Activated naive CD4-positive, alpha-beta T cell (primary cell): ENCODE measurements at regions not wholly inside any gene's neighbourhood (a gene's known extent, or its start where the extent isn't known, plus 50 kb on each side); places are given as distances from the start of the nearest gene placed in this dataset.

Experiments used
- DNase-seq, 4 experiments: peaks; one replicate each; lab custom pipeline; 2025; lab: John Stamatoyannopoulos, UW

DNA sequence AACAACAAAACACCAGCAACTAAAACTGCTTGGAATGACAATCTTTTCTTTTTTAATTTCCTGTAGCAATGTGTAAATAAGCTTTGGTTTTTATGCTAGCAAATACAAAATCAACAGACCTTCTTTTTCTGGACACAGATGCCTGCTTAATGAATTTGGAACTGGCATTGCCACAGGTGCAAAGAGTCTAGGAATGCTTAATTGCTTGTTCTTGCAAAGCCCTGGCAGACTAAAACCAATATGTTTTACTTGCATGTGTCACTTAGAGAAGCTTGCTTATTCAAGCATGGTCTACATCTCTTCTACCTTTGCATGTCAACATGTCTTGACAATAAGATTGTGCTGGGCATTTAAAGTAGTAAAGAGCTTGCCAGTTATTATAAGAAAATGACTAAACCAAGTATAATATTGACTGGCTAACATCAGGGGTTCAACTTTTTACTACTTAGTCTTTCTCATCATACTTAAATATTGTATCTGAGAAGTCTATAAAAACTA, 656.7 kb upstream of the NDST4 start:
- DNase-seq = no peak

- no peak for DNase-seq
These were observed 656.0 kb upstream of the NDST4 start for GRCh38 chr4:115769396-115769795.

DNA sequence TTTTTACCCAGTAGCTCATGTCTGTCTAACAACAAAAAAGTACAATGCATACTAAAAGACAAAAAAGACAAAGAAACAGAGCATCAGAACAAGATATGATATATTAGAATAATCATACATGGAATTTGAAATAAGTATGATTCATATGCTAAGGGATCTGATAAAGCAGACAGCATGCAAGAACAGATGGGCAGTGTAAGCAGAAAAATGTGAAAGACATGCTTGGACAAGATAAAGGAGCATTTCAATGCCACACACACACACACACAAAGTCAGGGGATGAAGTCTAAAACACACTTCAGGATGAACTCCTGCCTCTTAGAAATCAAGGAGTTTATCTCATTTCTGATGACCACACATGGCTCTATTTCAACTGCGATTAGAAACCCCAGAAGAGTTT, 649.6 kb upstream of the NDST4 start:
- DNase-seq = no peak

DNA sequence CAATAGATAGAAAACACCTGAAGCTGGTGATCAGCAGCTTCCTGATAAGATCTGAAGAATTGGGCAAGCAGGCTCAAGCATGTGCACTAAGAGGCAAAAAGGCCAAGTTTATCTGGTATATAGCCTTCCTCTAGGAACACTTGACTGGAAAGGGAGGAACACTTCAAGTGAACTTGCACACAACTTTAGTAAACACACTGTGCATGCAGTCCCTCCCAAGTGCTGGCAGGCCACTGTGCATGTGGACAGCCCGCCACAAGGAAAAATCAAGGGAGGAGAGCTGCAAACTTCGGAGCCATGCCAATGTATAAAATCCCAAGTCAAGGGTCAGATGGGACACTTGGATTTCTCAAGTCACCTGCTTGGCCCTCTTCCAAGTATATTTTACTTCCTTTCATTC, 645.8 kb upstream of the NDST4 start:
- no peak for DNase-seq

GRCh38 chr4:115749404-115749803, 636.0 kb upstream of the NDST4 start:
- no peak for DNase-seq

DNA sequence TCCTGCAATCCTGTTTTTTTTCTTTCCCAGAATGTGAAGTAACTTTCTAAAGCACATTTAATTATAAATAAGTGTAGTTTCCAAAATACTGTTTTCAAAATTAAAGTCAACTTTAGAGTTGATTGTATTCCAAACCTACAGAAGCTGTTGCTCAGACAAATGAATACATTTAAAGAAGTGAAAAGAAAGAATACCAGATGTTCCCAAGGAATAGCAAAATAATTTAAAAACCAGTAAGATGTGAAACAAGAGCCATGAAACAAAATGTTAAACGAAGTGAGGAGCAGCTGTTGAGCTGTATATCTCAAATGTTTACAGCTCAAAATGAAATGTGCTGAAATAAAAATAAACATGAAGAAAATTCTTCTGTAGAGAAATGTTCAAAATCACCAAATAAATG, 627.4 kb upstream of the NDST4 start:
- no peak for DNase-seq

DNA sequence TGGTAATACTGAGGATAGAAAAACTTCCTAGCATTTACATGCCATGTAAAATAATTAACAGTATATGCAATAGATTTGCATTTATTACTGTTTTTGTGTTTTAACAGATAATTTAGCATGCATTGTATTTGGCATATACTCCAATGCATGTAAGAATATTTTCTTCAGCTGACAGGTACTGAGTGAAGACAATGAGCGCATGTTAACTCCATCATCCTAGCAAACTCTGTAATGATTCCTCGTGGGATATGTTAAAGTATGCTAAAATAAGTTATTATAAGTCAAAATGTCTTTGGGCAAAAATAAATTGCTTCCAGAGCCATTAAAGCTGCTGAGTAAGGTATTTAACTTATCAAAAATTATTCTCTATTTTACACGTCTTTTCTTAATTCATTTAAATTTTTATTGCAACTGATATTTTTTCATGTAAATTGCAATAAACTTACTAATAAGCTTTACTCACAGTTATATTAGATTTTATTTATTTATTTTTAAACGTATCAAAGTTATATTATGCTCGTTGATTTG, 616.4 kb upstream of the NDST4 start:
- no peak for DNase-seq

DNA sequence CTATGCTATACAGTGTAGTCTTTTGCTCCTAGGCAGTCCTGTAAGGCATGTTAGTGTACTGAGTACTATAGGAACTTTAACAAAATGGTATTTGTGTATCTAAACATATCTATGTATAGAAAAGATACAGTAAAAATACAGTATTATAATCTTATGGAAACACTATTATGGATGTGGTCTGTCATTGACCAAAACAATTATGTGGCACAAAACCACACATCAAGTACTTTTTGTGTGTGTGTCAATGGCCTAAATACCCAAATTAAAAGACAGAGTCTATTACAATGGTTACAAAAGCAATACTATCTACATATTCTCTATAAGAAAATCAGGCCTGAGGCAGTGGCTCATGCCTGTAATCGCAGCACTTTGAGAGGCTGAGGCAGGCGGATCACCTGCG, 610.2 kb upstream of the NDST4 start:
- DNase-seq = no peak

DNA sequence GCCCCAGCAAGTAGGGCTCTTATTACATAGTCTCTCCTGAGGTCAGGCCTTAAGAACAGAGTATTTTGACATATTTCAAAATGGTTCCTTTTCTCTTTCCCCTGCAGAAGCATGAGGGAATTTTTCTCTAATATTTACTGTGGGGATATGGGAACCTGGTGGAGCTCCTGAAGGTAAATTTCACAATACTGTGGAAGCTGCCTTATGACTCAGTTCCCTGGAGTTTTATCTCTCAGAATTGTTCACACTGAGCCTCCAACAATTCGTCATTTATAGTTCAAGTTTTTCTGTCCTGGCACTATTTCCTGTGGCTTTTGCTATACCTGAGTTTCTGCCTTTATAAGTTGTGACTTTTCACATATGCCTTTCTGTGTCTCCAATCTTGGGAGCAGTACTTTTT, 607.2 kb upstream of the NDST4 start:
- no peak for DNase-seq

- DNase-seq = no peak
These were observed 598.2 kb upstream of the NDST4 start for GRCh38 chr4:115711575-115711974.

- DNase-seq = no peak
These were observed 575.5 kb upstream of the NDST4 start for GRCh38 chr4:115688961-115689360.

DNA sequence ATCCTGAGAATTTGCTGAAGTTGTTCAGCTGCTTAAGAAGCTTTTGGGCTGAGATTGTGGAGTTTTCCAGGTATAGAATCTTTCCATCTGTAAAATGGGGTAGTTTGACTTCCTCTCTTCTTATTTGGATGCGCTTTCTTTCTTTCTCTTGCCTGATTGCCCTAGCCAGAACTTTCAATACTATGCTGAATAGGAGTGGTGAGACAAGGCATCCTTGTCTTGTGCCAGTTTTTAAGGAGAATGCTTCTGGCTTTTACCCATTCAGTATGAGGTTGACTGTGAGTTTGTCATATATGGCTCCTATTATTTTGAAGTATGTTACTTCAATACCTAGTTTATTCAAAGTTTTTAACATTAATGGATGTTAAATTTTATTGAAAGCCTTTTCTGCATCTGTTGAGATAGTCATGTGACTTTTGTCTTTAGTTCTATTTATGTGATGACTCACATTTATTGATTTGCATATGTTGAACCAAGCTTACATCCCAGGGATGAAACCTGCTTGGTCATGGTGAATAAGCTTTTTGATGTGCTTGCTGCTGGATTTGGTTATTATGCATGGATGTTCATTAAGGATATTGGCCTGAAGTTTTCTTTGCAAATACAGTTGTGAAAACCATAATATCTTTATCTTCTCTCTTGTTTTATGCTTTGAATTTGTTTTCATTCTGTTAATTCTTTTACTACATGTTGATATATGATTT, 573.8 kb upstream of the NDST4 start:
- no peak for DNase-seq

DNA sequence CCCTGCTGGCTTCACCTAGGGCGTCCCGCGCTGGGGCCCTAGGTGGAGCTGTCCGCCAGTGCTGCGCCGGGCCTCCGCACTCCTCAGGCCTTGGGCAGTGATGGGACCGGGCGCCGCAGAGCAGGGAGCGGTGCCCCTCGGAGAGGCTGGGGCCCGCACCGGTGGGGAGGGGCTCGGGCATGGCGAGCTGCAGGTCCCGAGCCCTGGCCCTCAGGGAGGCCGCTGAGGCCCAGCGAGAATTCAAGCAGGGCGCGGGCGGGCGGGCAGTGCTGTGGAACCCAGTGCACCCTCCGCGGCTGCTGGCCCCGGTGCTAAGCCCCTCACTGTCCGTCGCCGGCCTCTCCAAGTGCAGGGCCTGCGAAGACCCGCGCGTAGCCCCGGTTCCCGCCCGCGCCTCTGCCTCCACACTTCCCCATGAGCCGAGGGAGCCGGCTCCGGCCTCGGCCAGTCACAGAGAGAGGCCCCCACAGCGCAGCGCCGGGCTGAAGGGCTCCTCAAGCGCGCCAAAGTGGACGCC, 565.1 kb upstream of the NDST4 start:
- no peak for DNase-seq

DNA sequence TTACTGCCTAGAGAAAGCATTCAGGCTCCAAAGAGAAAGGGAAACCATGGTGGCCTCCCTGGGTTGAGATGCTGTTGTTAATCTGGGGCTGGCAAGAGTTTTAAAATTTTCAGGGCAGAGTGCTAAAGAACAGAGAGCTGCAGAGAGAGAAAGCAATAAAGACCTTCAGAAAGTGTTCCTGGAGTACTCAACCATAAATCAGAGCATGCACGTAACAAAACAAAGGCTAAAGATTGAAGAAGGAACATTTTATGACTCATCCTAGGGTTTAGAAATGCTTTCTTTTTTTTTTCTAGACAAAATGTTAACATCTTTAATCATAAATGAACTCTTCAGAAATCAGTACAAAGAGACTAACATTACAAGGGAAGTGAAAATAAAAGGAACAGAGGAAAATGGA, 562.3 kb upstream of the NDST4 start:
- DNase-seq = no peak

DNA sequence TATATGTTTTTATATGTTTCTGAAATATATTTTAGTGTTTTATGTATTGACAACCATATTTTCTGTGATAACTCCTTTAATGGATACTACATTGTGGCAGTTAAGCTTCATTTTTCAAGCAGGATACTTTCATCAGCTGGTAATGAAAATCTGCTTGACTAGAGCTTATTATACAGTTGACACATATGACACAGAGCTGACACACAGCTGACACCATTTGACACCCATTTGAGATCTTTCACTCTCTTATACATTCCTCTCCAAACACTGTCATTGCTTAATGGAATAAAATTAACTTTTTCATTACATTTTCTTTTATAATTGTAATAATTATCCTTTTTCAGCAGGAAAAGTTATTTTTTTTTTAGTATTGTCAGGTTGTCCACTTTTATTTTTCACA, 561.1 kb upstream of the NDST4 start:
- DNase-seq = no peak

DNA sequence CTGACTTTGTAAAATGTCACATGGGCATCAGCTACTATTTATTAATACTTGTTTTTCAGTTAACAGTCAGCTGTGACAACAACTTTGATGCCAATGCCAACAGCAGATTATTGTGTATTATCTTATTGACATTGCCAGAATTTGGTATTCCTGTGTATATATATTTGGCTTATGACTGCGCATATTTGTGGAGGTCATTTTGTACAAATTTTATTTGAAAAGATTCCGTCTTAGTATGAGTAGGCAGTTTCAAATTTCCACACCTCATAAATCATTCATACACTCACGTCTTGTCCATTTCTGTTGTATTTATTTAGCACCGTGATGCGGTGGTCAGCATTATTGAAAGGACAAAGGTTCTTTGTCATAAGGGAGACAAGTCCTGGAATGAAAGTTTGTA, 558.2 kb upstream of the NDST4 start:
- no peak for DNase-seq

DNA sequence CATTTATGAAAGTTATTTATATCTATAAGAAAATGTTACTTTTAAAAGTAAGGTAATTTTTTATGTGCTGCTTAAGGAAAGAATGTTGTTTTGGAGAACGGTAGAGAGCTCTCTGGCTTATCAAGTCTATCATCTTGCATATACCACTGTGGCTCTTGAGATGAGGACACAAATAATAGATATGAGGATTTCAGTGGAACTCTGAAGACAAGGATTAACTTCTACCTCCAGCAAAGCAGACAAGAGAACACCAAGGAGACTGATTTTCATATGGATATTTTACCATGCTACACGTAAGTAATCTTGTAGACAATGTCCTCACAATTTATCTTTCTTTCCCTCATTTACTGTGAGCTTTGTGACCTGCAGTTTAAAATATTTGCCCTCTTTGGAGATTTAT, 557.5 kb upstream of the NDST4 start:
- DNase-seq = no peak

- DNase-seq = no peak
These were observed 555.0 kb upstream of the NDST4 start for GRCh38 chr4:115668396-115668795.

DNA sequence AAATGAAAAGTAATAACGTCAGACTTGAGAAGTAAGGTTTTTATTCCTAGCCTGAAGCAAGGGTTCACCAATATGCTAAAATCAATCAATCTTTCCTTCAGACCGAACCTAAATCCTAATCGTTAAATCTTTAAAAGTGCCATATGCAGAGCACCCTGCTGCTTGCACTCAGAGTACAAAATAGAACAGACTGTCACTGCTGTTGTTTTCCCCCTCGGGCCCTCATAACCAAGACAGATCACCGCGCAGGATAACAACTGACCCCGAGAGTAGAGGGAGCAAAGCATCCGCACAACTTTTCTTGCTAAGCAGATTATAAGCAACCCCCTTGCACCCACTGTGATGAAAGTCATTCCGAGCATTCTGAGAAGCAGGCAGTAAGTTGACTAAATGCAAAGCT, 550.9 kb upstream of the NDST4 start:
- no peak for DNase-seq

DNA sequence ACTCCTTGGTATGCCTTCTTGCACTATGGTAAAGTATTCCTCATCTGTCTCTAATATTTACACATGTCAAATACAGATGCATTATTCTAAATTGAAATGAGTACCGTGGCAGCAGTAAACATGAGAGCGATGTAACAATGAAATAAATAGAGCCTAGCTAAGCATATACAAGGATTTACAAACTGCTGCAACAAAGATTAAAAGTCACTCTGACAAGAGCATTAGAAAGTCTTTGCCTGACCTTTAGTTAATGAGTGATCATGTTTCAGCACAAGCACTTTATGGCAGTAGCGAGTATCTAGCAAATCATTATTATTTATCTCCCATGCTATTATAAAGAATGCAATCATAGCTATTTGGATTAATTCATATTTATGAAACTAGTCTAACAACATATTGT, 547.0 kb upstream of the NDST4 start:
- no peak for DNase-seq

DNA sequence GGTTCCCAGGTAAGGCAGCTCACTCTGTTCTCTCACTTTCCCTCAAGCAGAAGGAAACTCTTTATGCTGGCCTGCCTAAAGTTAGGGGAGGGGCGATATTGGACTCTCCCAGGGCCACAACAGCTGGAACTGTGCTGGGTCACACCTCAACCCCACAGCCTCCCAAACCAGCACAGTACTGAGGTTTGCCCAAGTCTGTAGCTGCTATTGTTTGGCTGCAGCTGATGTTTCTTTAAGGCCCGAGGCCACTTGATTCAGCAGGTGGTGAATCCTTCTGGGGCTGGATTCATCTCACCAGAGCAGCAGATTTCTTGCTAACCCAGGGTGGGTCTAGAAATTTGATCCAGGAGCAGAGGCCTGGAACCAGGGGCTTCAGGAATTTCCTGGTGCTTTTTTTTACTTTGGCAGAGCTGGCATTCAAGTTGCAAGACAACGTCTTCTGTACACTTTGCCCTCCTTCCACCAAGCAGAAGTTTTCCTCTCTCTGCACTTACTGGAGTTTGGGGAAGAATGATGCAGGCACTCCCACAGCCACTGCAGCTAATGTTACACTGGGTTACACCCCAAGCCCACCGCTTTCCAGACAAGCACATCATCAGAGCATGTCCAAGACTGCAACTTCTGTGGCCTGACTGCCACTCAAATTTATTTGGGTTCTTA, 544.7 kb upstream of the NDST4 start:
- DNase-seq = no peak

GRCh38 chr4:115655626-115656025, 542.2 kb upstream of the NDST4 start:
- DNase-seq = no peak

DNA sequence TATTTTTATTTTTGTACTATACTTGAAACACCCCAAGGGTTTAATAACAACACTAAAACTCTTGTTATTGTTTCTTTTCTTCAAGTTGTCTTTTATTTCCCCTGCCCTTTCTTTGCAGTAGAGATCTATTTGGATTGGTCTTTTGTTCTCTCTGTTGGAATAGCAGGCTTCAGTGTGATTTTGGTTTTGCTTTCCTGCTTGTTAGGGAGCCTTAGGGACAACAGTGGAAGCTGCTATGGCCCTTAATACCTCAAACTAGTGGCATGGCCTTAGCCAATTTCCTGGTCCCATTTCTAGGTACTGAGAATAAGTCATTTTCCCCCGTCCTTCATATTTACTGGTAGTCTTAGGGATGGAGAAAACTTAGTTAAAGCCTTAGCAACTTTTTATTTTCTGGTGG, 535.4 kb upstream of the NDST4 start:
- DNase-seq = no peak
